ENCODE measurements at regions not wholly inside any gene's neighbourhood (a gene's known extent, or its start where the extent isn't known, plus 50 kb on each side); places are given as distances from the start of the nearest gene placed in this dataset.

DNA sequence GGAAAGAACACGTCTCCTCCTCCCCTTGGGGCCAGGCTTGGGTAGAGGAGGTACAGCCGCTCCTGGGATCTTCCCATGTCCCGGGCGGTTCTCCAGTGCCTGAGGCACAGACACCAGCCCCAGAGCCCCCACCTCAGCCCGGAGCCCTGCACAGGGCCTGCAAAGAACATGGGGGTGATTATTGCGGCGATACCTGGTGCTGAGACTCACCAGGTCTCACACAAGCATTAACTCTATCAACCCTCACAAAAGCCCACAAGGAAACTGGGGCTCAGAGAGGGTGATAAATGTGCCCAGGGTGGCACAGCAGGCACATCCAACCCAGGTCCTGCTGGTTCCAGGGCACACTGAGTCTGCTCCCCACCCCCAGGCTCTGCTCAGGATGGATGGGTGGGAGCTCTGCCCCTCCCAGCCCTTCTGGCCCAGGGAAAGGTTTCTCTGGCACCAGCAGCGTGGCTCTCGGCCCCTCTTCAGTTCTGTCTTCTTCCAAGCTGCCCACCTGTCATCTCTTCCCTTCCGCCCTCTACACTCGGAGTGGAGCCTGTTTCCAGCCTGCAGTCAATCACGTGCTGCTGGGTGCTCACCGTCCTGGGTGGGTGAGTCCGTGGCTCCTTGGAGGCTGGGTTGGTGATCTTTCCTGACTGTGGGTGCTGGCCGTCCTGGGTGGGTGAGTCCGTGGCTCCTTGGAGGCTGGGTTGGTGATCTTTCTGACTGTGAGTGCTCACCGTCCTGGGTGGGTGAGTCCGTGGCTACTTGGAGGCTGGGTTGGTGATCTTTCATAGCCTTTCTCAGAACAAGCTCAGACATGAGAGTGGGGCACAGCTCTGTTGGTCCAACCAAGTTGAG is 53.6 kb upstream of the AJAP1 start:
- DNase-seq (ENCODE audit: low spot score) = peak; percentile 69

- DNase-seq (ENCODE audit: low spot score) = peak; percentile 51
Observed at GRCh38 chr1:4601941-4602340, 52.5 kb upstream of the AJAP1 start.

DNA sequence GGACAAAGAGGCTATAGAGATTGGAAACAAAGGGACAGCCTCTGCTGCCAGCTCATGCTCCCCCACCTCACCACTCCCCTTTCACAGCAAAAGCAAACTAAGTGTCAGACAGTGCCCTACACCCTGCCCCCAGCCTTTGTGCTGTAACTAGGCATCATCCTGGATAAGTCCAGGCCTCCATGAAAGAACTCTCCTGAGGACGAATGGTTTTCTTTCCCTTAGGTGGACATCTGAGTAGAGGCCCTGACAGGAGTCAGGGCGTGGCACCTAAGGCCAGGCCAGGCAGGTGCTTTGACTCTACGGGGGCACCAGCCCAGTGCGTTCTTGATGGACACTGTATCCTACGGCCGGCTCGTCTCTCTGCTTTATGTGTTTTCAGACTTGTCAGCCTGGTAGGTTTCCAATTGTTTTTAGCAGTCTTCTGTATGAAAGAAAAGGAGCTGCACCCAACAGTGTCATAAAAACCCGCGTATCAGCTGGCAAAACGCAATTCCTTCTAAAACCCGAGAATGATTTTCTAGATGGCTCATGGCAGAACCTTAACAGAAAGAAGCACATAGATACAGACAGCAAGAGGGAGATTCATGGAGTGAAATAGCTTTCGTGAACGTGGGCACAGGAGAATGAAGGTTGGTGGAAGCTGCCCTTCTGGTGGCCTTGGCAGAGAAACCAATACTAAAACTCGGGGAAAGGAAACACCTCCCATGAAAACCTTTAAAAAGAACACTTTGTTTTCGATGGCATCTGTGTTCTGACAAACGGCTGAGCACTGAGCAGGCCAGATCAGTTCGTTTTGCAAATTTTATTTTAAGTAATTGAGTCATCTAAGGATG is 51.7 kb upstream of the AJAP1 start:
- DNase-seq (ENCODE audit: low spot score) = peak; percentile 65

DNA sequence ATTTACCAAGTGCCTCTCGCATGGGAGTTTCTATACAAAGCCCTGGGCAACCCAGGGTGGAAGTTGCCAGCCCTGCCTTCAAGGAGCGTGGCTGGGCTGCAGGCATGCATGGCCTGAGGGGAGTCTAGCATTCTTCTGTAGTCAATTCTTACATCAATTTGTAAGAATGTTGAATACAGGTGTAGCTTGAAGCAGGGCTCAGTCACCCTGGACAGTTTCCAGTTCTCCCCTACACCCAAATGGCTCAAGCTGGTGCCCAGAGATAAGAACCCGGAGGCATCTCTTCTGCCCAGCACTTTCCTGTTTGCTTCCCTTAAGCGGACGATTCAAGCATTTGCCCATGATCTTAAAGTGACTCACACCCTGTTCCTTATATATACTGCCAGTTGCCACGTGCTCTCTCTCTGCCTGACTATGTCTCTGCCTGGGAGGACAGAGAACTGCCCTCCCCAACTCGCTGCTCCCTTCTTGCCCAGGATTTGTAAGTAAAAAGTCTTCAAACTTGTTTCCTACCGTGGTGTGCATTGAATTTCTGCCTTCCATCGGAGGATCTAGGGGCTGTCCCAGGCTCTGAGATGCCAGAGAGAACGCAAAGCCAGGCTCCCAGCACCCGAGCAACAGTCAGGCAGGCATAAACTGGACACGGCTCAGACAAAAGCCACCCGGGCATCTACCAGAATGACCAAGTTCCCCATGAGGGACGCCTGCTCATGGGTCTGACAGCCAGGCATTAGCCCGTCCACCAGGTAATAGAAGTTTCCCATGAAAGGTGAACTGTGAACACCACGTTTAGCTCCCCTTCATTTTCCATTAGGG is 50.9 kb upstream of the AJAP1 start:
- peak; percentile 59 for DNase-seq (ENCODE audit: low spot score)

Data from mesenteric fat pad (tissue), 1 donor.